ENCODE measurements at regions not wholly inside any gene's neighbourhood (a gene's known extent, or its start where the extent isn't known, plus 50 kb on each side); places are given as distances from the start of the nearest gene placed in this dataset.
"Not testable (repeated sequence)": the region's sequence is repeated elsewhere in the genome, so short reads cannot be mapped to it uniquely, and the experiment has no call there.

- not testable (repeated sequence) for TF ChIP-seq CTCF (IDR thresholded peaks at IDR 0.05); POLR2AphosphoS5 (IDR thresholded peaks at IDR 0.05; ENCODE audit: low read depth, low read length); REST (IDR thresholded peaks at IDR 0.05; ENCODE audit: insufficient read depth in 1 of 2, low read depth in 2 of 2, low read length in 1 of 2); SIN3A (IDR thresholded peaks at IDR 0.05; ENCODE audit: borderline replicate concordance, insufficient read depth, low read depth, low read length)
Measured at GRCh38 chr11:49750960-49751359, 201.2 kb upstream of the OR4C13 start.
